ENCODE measurements at regions not wholly inside any gene's neighbourhood (a gene's known extent, or its start where the extent isn't known, plus 50 kb on each side); places are given as distances from the start of the nearest gene placed in this dataset.

GRCh38 chr4:104044369-104044768 is 324.6 kb upstream of the TACR3 start:
- Mint-ChIP-seq H3K9me3 (no peaks in the 10 kb centered on the region), H3K4me1 (peaks cover 4% of the 10 kb centered on the region; the same call in 2 of the 3 replicates), H3K36me3 (ENCODE audit: low read depth) (no peaks in the 10 kb centered on the region), H3K4me3 (no peak overlapping the region), H3K27me3 (ENCODE audit: insufficient read depth, low read depth, poor library complexity) (peaks cover 2% of the 10 kb centered on the region), H3K27ac (no peak overlapping the region)
- Histone ChIP-seq H3F3A (replicated peaks; ENCODE audit: low read depth) (no peaks in the 10 kb centered on the region), H2AFZ (no peak overlapping the region), H3K27me3 (ENCODE audit: insufficient read depth) (no peaks in the 10 kb centered on the region), H3K27ac (ENCODE audit: low read depth) (no peak overlapping the region), H3K79me2 (replicated peaks; ENCODE audit: insufficient read depth) (no peaks in the 10 kb centered on the region), H3K4me1 (ENCODE audit: insufficient read depth) (peaks cover 5% of the 10 kb centered on the region), H3K9me2 (ENCODE audit: insufficient read depth) (no peaks in the 10 kb centered on the region), H3K4me3 (no peak overlapping the region), H3K4me2 (no peak overlapping the region), H4K20me1 (replicated peaks; ENCODE audit: insufficient read depth) (no peaks in the 10 kb centered on the region), H3K36me3 (ENCODE audit: insufficient read depth) (no peaks in the 10 kb centered on the region)
- TF ChIP-seq, protein P1, sequence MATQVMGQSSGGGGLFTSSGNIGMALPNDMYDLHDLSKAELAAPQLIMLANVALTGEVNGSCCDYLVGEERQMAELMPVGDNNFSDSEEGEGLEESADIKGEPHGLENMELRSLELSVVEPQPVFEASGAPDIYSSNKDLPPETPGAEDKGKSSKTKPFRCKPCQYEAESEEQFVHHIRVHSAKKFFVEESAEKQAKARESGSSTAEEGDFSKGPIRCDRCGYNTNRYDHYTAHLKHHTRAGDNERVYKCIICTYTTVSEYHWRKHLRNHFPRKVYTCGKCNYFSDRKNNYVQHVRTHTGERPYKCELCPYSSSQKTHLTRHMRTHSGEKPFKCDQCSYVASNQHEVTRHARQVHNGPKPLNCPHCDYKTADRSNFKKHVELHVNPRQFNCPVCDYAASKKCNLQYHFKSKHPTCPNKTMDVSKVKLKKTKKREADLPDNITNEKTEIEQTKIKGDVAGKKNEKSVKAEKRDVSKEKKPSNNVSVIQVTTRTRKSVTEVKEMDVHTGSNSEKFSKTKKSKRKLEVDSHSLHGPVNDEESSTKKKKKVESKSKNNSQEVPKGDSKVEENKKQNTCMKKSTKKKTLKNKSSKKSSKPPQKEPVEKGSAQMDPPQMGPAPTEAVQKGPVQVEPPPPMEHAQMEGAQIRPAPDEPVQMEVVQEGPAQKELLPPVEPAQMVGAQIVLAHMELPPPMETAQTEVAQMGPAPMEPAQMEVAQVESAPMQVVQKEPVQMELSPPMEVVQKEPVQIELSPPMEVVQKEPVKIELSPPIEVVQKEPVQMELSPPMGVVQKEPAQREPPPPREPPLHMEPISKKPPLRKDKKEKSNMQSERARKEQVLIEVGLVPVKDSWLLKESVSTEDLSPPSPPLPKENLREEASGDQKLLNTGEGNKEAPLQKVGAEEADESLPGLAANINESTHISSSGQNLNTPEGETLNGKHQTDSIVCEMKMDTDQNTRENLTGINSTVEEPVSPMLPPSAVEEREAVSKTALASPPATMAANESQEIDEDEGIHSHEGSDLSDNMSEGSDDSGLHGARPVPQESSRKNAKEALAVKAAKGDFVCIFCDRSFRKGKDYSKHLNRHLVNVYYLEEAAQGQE (IDR thresholded peaks at IDR 0.05; ENCODE audit: unreplicated experiment): no peak
- TF ChIP-seq ZNF114 (CRISPR knock-in tag; IDR thresholded peaks at IDR 0.05): no peak
- TF ChIP-seq CREB1 (CRISPR knock-in tag; IDR thresholded peaks at IDR 0.05; ENCODE audit: low read depth): no peak
- TF ChIP-seq STAT1 (IDR thresholded peaks at IDR 0.05; ENCODE audit: unreplicated experiment): no peak
- no peak for TF ChIP-seq ETS1 (IDR thresholded peaks at IDR 0.05)
- TF ChIP-seq, protein P2, sequence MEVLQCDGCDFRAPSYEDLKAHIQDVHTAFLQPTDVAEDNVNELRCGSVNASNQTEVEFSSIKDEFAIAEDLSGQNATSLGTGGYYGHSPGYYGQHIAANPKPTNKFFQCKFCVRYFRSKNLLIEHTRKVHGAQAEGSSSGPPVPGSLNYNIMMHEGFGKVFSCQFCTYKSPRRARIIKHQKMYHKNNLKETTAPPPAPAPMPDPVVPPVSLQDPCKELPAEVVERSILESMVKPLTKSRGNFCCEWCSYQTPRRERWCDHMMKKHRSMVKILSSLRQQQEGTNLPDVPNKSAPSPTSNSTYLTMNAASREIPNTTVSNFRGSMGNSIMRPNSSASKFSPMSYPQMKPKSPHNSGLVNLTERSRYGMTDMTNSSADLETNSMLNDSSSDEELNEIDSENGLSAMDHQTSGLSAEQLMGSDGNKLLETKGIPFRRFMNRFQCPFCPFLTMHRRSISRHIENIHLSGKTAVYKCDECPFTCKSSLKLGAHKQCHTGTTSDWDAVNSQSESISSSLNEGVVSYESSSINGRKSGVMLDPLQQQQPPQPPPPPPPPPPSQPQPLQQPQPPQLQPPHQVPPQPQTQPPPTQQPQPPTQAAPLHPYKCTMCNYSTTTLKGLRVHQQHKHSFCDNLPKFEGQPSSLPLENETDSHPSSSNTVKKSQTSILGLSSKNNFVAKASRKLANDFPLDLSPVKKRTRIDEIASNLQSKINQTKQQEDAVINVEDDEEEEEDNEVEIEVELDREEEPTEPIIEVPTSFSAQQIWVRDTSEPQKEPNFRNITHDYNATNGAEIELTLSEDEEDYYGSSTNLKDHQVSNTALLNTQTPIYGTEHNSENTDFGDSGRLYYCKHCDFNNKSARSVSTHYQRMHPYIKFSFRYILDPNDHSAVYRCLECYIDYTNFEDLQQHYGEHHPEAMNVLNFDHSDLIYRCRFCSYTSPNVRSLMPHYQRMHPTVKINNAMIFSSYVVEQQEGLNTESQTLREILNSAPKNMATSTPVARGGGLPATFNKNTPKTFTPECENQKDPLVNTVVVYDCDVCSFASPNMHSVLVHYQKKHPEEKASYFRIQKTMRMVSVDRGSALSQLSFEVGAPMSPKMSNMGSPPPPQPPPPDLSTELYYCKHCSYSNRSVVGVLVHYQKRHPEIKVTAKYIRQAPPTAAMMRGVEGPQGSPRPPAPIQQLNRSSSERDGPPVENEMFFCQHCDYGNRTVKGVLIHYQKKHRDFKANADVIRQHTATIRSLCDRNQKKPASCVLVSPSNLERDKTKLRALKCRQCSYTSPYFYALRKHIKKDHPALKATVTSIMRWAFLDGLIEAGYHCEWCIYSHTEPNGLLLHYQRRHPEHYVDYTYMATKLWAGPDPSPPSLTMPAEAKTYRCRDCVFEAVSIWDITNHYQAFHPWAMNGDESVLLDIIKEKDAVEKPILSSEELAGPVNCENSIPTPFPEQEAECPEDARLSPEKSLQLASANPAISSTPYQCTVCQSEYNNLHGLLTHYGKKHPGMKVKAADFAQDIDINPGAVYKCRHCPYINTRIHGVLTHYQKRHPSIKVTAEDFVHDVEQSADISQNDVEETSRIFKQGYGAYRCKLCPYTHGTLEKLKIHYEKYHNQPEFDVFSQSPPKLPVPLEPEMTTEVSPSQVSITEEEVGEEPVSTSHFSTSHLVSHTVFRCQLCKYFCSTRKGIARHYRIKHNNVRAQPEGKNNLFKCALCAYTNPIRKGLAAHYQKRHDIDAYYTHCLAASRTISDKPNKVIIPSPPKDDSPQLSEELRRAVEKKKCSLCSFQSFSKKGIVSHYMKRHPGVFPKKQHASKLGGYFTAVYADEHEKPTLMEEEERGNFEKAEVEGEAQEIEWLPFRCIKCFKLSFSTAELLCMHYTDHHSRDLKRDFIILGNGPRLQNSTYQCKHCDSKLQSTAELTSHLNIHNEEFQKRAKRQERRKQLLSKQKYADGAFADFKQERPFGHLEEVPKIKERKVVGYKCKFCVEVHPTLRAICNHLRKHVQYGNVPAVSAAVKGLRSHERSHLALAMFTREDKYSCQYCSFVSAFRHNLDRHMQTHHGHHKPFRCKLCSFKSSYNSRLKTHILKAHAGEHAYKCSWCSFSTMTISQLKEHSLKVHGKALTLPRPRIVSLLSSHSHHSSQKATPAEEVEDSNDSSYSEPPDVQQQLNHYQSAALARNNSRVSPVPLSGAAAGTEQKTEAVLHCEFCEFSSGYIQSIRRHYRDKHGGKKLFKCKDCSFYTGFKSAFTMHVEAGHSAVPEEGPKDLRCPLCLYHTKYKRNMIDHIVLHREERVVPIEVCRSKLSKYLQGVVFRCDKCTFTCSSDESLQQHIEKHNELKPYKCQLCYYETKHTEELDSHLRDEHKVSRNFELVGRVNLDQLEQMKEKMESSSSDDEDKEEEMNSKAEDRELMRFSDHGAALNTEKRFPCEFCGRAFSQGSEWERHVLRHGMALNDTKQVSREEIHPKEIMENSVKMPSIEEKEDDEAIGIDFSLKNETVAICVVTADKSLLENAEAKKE (CRISPR knock-in tag; IDR thresholded peaks at IDR 0.05): no peak
- no peak for TF ChIP-seq ZNF331 (CRISPR knock-in tag; IDR thresholded peaks at IDR 0.05; ENCODE audit: low read depth)
- TF ChIP-seq EZH2 (IDR thresholded peaks at IDR 0.05; ENCODE audit: low read depth, unreplicated experiment): no peak
- TF ChIP-seq NANOG (IDR thresholded peaks at IDR 0.05; ENCODE audit: borderline replicate concordance): no peak
- ATAC-seq (no peak), DNase-seq (ENCODE audit: low spot score) (no peak)

All from GM23338 (cell line).